GM18909 (cell line): ENCODE measurements at regions not wholly inside any gene's neighbourhood (a gene's known extent, or its start where the extent isn't known, plus 50 kb on each side); places are given as distances from the start of the nearest gene placed in this dataset.
"Not testable (repeated sequence)": the region's sequence is repeated elsewhere in the genome, so short reads cannot be mapped to it uniquely, and the experiment has no call there.

ENCODE experiments used
- ATAC-seq: cut with Tn5 transposase; IDR thresholded peaks from one replicate; pipeline ENCODE4 v1.9.1; 2021; ENCODE audit warnings: mild to moderate bottlenecking; ENCODE audit not compliant: unreplicated experiment, poor library complexity

- no peak for ATAC-seq
Observed at GRCh38 chr12:67484791-67485480, 163.6 kb upstream of the DYRK2 start.

DNA sequence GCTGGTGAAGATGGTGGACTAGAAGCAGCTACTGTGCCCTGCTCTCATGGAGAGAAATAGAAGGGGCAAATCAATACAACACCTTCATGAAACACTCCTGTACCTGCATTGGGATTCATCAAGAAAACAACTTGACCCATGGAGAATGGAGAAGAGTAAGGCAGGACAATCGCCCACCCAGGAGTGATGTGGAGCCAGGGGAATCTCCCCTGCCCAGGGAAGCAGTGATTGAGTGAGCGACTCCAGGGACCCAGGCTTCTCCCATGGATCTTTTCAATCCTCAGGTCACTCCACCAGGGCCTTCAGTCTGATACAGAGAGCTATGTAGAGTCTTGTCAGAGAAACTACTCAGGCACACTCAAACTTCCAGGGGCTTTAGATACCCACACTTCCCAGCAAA, 161.9 kb upstream of the DYRK2 start:
- no peak for ATAC-seq

GRCh38 chr12:67488349-67488748, 160.2 kb upstream of the DYRK2 start:
- ATAC-seq = not testable (repeated sequence)

DNA sequence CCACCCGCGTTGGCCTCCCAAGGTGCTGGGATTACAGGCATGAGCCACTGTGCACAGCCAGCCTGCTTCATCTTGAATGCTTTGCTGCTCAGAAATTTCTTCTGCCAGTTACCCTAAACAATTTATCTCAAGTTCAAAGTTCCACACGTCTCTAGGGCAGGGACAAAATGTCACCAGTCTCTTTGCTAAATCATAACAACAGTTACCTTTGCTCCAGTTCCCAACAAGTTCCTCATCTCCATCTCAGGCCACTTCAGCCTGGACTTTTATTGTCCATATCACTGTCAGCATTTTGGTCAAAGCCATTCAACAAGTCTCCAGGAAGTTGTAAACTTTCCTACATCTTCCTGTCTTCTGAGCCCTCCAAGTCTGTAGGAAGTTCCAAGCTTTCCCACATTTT, 159.5 kb upstream of the DYRK2 start:
- no peak for ATAC-seq

- no peak for ATAC-seq
Observed at GRCh38 chr12:67496581-67496980, 152.0 kb upstream of the DYRK2 start.

- no peak for ATAC-seq
Observed at GRCh38 chr12:67498991-67499390, 149.6 kb upstream of the DYRK2 start.

- ATAC-seq = no peak
Observed at GRCh38 chr12:67501362-67501761, 147.2 kb upstream of the DYRK2 start.

DNA sequence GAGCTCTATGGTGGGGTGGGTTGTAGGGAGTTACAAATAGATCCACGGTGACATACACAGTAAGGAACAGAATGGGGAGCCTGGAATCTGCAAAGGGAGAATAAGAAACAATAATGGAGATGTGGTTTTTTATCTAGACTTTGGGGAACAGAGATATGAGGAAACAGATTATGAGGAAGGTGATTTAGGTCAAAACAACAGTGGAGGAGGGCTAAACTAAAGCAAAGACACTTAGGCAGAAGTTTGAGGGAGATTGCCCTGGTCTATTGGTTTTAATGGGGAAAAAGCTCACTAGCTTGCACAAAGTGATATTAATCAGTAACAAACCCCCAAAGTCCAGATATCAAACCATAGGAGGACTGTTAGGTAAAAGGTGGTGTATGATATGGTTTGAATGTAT, 144.5 kb upstream of the DYRK2 start:
- ATAC-seq = no peak

GRCh38 chr12:67506739-67507138, 141.8 kb upstream of the DYRK2 start:
- ATAC-seq = no peak

DNA sequence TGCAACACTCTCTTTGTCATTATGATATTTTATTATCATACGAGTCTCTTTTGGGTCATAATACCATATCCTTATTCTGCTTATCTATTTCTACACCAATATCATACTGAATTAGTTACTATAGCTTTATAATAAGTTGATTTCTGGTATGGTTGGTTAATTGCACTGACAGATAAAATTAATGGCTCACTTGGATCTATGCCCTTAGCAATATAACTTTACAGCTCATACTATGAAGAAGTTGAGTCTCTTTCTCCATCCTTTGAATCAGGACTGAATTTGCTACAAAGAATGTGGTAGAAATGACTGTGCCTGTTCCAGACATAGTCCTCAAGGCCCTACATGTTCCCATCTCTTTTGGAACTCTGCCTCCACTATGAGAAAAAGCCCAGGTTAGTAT, 139.7 kb upstream of the DYRK2 start:
- ATAC-seq = no peak

DNA sequence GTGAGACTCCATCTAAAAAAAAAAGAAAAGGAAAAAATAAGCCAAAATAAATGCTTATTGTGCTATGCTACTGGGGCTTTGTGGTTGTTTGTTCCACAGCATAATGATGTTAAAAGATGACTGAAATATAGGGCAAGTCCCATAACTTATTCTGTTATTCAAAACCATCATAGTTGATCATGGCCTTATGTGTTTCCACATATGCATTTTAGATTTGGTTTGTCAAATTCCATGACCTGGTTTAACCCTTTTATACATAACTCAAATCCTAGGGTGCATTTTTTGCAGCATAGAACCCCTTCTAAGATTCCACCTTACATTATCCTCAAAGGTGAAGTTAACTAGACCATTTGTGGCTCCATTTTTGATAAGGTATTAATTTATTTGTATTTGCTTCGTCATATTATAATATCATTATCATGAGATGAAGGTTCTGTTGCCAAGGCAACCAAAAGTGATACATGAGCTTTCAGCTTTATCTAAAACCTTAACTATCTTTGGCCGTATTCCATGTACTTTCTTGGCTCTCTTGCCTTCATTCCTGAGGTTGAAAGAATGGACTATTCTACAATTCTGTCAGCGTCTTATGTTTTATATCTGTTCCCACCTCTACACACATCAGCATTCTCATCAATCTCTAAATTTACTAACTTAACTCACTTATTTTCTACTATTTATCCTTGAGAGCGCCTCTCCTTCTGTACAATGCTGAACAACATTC, 138.7 kb upstream of the DYRK2 start:
- ATAC-seq = no peak

GRCh38 chr12:67512061-67512460, 136.5 kb upstream of the DYRK2 start:
- no peak for ATAC-seq

GRCh38 chr12:67514502-67514901, 134.0 kb upstream of the DYRK2 start:
- no peak for ATAC-seq

DNA sequence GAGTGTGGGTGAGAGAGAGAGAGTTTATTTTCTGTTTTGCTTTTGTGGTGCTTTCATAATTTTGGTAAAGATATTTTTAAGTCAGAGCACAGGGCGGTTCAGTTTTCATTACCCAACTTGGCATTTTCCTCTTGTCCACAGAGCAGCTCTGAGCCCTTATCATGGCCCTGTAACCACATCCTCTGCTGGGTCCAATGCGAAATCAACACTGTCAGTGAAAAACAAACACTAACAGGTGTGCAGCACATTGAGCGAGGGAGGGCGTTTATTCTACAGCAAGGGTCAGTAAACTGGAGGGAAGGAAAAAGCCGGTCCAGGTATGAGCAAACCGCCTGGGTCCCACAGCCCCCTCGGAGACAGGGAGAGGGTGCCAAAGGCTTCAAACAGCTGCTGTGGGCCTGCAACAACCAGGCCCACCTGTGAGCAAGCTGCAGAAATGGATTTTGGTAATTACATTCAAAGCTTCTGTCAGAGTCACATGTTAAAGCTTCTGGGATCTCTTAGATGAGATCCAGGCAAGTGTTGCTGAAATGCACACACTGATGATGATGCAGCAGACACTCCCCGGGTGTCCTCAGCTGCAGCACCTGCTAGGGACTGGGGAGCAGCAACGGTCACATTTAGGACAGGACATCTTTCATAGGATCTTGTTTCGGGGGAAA, 132.7 kb upstream of the DYRK2 start:
- peak; percentile 96 for ATAC-seq

GRCh38 chr12:67517181-67517887, 131.2 kb upstream of the DYRK2 start:
- no peak for ATAC-seq

DNA sequence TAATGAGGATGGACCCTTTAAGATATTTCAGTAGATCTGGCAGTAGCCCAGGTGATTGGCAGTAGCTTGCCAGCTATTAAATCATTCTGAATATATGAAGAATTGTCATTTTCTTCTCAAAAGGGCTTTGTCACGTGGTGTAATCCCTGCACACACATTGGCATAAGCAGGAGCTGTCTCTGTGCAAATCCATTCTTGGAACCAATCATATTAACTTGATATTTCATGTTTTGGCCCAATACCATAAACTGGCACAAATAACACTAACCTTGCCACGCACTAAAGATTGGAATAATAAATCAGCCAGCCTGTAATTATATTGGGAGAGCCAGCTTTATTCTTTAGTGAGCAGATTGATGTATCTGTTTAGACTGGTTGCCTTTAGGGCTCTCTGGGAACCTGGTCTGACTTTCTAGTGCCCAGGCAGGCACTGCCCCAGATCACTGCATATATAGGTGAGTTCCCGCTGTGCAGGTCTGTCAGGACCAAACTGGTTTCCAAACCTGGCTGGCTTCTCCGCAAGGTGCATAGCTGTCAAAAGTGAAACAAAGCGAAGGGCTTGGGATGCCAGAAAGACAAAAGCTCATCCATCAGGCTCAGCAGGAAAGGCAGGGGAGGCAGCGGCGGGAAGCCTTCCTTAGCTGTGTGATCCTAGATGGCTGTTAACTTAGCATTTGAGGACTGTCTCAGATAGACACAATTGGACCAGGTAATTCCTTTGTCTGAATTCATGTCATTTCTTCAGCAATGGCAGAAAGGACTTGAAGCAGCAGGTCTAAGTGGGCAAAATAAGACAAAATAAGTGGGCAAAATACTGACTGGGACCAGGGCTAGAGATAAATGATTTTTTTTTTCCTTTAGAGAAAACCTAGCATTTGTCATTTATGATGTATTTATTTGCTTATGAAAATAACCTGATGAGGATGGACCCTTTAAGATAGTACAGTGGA, 128.8 kb upstream of the DYRK2 start:
- ATAC-seq = no peak

GRCh38 chr12:67520606-67521005, 127.9 kb upstream of the DYRK2 start:
- no peak for ATAC-seq

GRCh38 chr12:67522222-67522621, 126.3 kb upstream of the DYRK2 start:
- no peak for ATAC-seq

DNA sequence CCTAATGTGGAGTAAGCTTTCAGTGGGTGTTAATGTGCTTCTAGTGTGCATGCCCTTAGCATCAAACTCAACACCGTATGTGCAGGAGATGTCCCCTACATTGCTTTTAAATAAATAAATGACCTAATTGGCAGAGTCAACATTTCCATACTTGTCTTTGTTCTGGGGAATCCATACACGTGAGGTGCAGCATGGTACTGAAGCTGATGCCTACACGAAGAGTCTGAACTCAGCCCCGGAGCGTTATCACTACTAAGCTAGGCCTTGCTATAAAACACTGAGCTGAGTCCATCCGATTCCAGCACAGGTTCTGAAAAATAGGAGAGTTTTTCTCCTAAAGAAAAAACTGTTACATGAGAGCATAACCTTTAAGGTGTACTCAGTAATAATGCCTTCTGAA, 125.0 kb upstream of the DYRK2 start:
- ATAC-seq = no peak
